ENCODE measurements at regions not wholly inside any gene's neighbourhood (a gene's known extent, or its start where the extent isn't known, plus 50 kb on each side); places are given as distances from the start of the nearest gene placed in this dataset.

GRCh38 chr3:165638034-165638433, 199.2 kb downstream of the BCHE start:
- H3K4me1 Mint-ChIP-seq (ENCODE audit: low read depth, unreplicated experiment), result no peaks in the 10 kb centered on the region
- no peak for TF ChIP-seq CTCF (IDR thresholded peaks at IDR 0.05; ENCODE audit: partially characterized antibody, unreplicated experiment)
- no peaks in the 10 kb centered on the region for H3K27me3 Mint-ChIP-seq (ENCODE audit: unreplicated experiment)
- no peak overlapping the region for H3K27ac Mint-ChIP-seq (ENCODE audit: unreplicated experiment)
- no peak for DNase-seq
- no peak overlapping the region for H3K4me3 Mint-ChIP-seq (ENCODE audit: unreplicated experiment)
- H3K36me3 Mint-ChIP-seq (ENCODE audit: unreplicated experiment), result no peaks in the 10 kb centered on the region
- no peaks in the 10 kb centered on the region for H3K9me3 Mint-ChIP-seq (ENCODE audit: unreplicated experiment)

- Mint-ChIP-seq H3K9me3 (ENCODE audit: unreplicated experiment) (no peaks in the 10 kb centered on the region), H3K27me3 (ENCODE audit: unreplicated experiment) (no peaks in the 10 kb centered on the region), H3K4me3 (ENCODE audit: unreplicated experiment) (no peak overlapping the region), H3K27ac (ENCODE audit: unreplicated experiment) (no peak overlapping the region), H3K36me3 (ENCODE audit: unreplicated experiment) (no peaks in the 10 kb centered on the region), H3K4me1 (ENCODE audit: low read depth, unreplicated experiment) (no peaks in the 10 kb centered on the region)
- DNase-seq, result no peak
- TF ChIP-seq CTCF (IDR thresholded peaks at IDR 0.05; ENCODE audit: partially characterized antibody, unreplicated experiment), result no peak
Observed at GRCh38 chr3:165636684-165637015, 200.6 kb downstream of the BCHE start.

GRCh38 chr3:165635791-165636683, 201.2 kb downstream of the BCHE start:
- Mint-ChIP-seq H3K4me1 (ENCODE audit: low read depth, unreplicated experiment) (no peaks in the 10 kb centered on the region), H3K27me3 (ENCODE audit: unreplicated experiment) (no peaks in the 10 kb centered on the region), H3K36me3 (ENCODE audit: unreplicated experiment) (no peaks in the 10 kb centered on the region), H3K4me3 (ENCODE audit: unreplicated experiment) (no peak overlapping the region), H3K9me3 (ENCODE audit: unreplicated experiment) (no peaks in the 10 kb centered on the region), H3K27ac (ENCODE audit: unreplicated experiment) (no peak overlapping the region)
- no peak for TF ChIP-seq CTCF (IDR thresholded peaks at IDR 0.05; ENCODE audit: partially characterized antibody, unreplicated experiment)
- no peak for DNase-seq

GRCh38 chr3:165624761-165625160, 212.5 kb downstream of the BCHE start:
- Mint-ChIP-seq H3K27me3 (ENCODE audit: unreplicated experiment) (no peaks in the 10 kb centered on the region), H3K9me3 (ENCODE audit: unreplicated experiment) (peaks cover 1% of the 10 kb centered on the region), H3K4me3 (ENCODE audit: unreplicated experiment) (no peak overlapping the region), H3K27ac (ENCODE audit: unreplicated experiment) (no peak overlapping the region), H3K36me3 (ENCODE audit: unreplicated experiment) (no peaks in the 10 kb centered on the region), H3K4me1 (ENCODE audit: low read depth, unreplicated experiment) (no peaks in the 10 kb centered on the region)
- DNase-seq, result no peak
- TF ChIP-seq CTCF (IDR thresholded peaks at IDR 0.05; ENCODE audit: partially characterized antibody, unreplicated experiment), result peak; percentile 32

GRCh38 chr3:165622356-165622755, 214.9 kb downstream of the BCHE start:
- no peak overlapping the region for H3K27ac Mint-ChIP-seq (ENCODE audit: unreplicated experiment)
- TF ChIP-seq CTCF (IDR thresholded peaks at IDR 0.05; ENCODE audit: partially characterized antibody, unreplicated experiment), result no peak
- no peaks in the 10 kb centered on the region for H3K4me1 Mint-ChIP-seq (ENCODE audit: low read depth, unreplicated experiment)
- H3K36me3 Mint-ChIP-seq (ENCODE audit: unreplicated experiment), result no peaks in the 10 kb centered on the region
- no peak for DNase-seq
- H3K9me3 Mint-ChIP-seq (ENCODE audit: unreplicated experiment), result peaks cover 1% of the 10 kb centered on the region
- no peak overlapping the region for H3K4me3 Mint-ChIP-seq (ENCODE audit: unreplicated experiment)
- H3K27me3 Mint-ChIP-seq (ENCODE audit: unreplicated experiment), result no peaks in the 10 kb centered on the region

All from glutamatergic neuron (in vitro differentiated cells).